NCI-H774 (cell line): ENCODE measurements at regions not wholly inside any gene's neighbourhood (a gene's known extent, or its start where the extent isn't known, plus 50 kb on each side); places are given as distances from the start of the nearest gene placed in this dataset.
"Not testable (repeated sequence)": the region's sequence is repeated elsewhere in the genome, so short reads cannot be mapped to it uniquely, and the experiment has no call there.

ENCODE experiments used
- DNase-seq: peaks from one replicate; lab custom pipeline; 2025; lab: John Stamatoyannopoulos, UW

DNA sequence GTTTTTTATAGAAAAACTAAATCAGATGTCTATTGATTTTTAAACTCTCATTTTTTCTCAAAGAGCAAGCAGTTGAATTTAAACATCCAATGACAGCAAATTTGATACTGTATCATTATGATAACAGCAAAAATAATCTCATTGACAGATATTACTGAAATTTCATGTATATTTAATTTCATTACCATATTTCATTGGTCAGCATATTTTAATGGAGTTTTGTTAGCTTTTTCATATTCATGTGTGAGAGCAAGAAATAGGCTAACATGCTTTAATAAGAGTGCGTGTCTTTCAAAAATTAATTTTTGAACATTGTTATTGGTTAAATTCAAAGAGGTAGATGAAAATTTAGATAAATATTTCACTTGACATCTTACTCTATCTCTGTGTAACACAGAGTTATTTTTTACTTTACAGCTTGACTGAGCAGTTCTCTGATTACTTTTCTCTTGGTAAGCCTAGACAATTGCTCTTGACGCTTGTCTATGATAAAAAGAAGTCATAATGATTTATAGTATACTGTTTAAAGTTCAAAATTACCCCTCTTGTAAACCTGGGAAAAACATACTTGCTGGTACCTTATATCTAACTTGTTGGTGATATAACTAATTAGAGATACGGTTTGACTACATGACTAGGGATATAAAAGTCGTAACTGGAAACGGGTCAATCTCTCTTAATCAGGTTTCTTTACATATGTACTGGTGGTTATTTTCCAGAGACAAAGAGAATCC is 732.3 kb upstream of the NCAM2 start:
- DNase-seq, result no peak

DNA sequence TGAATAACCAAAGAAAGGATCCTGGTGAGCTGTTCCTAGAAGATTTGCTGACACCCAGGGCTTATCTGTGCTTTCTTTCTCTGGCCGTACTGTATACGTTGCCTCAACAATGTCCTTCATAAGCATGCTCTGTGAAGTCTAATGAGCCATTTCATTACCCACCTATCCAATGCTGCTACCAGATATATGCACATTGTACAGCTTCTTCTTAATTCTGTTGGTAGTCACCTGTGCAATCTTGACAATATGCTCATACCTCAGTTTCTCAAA is 731.8 kb upstream of the NCAM2 start:
- DNase-seq, result no peak

DNA sequence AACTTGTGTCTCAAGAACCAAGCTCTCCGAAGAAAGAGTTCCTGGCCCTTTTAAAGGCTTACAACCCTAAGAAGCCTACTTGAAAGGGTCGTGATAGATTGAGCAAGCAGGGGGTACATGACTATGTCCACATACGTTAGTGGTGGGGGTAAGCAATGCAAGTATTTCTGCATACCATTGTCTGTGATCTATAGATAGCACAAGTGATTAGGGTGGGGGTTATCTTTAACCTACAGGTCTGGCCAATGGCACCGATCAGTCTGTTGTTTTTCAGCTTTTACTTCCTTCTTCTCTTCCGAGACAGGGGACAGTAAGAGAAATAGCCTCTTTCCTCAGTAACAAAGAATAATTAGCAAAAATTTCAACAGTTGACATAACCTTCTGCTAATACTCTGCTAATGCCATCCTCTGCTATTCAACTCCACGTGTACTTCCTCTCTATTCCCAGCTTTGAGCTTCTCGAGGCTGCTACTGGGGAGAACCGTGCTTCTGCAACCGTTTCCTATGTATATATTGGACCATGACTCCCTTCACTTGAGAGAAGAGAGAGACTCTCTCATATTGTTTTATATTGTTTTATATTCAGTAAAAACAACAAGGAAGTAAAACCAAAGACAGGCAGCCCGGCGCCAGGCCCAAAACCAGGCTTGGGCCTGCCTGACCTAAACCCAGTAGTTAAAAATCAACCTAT is 727.7 kb upstream of the NCAM2 start:
- DNase-seq, result no peak

DNA sequence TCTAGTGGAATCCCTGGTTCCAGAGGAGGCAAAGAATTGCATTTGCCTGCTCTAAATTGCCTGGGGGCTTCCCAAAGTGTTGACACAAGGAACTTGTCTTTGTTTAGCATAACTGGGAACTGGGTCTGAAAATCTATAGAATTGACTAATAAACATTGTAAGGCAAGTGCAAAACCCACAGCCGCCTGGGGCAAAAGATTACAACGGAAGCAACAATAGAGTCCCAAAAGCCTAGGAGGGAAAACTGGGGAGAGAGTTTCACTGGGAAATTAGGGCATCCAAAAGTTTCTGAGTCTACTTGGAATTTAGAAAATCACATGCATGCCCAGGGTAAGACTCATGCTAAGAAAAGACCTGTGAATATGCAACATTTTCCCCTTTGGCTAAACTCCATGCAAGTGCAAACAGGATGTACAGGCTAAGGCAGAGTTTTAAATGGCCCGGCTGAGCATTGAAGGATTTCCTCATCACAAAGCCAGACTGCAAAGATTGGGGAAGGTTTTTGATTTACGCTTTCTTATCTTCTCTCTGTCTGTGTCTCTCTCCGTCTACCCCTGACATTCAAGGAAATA is 725.3 kb upstream of the NCAM2 start:
- DNase-seq, result no peak

DNA sequence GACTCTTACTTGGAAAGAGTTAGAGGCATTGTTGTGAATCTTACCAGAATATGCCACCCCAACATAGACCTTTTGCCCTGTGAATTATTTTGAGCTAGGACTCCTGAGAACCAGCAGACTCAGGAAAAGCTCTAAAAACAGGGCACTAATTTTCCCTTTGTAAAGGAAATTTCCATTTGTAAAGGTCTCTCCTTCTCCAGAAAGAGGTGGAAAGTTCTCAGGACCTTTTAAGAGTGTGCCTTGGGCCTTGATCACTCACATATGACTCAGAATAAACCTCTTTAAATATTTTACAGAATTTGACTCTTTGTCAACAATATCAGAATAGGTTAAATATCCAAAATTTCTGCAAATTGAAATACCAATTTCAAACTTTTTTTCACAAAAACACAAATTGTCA is 721.8 kb upstream of the NCAM2 start:
- DNase-seq, result no peak

DNA sequence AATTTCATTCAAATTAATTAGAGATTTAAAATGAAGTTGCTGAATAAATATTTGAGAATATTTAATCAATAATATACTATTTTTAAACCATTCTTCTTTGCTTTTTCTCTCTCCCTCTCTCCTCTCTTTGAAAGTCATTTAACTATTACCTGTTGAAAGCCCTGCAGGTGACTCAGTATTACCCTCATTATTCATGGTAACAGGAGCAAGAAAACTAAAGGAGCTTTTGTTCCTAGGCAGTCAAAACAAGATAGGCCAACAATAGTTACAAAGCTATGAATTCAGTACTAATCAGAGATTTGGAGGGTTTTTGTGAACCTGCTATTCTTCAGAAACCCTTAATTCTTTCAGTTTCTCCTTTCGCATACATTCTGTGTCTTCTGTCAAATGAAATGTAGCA is 721.3 kb upstream of the NCAM2 start:
- no peak for DNase-seq

DNA sequence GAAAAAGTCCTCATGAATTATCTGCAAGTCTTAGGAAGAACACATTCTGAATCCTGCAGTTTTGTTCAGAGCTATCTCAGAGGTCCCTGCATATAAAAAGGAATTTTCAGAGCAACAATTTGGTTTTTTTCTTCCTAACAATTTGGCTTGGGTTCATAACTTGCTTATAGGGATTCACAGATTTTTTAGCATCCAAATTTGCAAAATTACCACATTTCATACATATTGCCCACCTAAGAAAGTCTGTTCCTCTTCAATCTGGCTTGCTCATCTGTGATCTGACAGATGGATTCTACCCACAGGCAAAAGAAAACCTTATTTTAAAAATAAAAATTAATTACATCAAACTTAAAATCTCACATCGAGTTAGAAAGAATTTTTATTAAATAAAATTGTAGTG is 714.4 kb upstream of the NCAM2 start:
- DNase-seq, result no peak

DNA sequence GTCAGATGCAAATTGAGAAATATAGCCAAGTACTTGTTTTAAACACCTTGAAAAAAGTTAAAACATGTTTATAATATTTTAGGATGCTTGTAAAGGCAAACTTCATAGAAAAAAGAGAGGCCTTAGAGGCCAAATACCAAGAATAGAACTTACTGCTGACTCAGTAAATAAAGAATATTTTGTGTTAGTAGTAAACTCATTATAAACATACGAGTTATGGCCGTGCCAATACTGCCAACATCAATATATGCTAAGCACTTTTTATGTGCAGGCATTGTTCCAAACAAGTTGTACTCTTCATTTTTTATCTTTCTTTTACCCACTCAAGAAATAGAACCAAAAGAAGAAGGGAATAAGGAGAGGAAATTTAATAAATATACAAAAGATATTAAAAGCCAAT is 705.9 kb upstream of the NCAM2 start:
- DNase-seq, result no peak

DNA sequence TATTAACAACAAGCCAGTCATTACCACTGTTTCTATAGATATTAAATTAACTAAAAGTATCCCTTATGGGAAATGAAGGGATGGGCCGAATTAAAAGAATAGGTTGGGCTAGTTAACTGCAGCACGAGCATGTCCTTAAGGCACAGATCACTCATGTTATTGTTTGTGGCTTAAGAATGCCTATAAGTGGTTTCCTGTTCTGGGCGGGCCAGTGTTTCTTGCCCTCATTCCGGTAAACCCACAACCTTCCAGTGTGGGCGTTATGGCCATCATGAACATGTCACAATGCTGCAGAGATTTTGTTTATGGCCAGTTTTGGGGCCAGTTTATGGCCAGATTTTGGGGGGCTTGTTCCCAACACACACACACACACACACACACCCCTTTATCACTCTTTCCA is 705.4 kb upstream of the NCAM2 start:
- not testable (repeated sequence) for DNase-seq

DNA sequence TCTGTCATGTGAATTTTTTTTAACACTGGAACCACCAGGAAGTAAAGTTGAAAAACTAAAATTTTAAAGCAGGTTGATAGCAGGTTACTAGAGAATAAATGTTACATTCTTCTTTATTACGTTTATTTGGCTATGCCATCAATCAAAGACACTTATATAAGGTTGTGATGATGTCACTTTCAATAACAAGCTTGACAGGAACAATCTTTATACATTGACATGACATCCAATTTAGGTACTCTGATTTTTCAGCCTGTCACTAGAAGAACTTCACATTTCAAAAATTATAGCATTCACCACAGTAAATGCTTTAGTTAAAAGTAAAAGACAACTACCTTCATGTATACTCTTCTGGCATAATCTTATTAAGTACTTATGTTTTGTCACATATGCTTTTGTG is 696.8 kb upstream of the NCAM2 start:
- DNase-seq, result no peak

DNA sequence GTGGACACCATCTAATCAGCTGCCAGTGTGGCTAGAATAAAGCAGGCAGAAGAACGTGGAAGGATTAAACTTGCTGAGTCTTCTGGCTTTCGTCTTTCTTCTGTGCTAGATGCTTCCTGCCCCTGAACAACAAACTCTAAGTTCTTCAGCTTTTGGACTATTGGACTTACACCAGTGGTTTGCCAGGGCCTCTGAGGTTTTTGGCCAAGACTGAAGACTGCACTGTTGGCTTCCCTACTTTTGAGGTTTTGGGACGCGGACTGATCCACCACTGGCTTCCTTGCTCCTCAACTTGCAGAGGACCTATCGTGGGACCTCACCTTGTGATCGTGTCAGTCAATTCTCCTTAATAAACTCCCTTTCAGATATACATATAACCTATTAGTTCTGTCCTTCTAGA is 696.1 kb upstream of the NCAM2 start:
- DNase-seq, result no peak

DNA sequence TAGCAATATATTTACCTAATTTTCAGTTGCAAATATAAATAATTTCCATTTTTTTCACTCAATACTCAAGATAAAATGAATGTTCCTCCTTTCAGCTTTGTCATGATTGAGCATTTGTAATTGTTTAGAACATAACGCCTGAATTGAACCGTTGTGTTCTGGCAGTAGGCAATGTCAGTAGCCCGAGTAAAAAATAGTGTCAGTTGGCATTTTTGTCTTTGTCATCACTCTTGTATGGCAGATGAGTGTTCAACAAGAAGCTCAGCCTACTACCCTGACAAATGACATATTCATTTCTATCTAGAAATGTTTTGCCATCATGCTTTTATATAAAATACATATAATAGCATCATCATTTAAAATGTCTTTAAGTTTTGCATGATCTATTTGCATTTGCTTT is 691.4 kb upstream of the NCAM2 start:
- no peak for DNase-seq

DNA sequence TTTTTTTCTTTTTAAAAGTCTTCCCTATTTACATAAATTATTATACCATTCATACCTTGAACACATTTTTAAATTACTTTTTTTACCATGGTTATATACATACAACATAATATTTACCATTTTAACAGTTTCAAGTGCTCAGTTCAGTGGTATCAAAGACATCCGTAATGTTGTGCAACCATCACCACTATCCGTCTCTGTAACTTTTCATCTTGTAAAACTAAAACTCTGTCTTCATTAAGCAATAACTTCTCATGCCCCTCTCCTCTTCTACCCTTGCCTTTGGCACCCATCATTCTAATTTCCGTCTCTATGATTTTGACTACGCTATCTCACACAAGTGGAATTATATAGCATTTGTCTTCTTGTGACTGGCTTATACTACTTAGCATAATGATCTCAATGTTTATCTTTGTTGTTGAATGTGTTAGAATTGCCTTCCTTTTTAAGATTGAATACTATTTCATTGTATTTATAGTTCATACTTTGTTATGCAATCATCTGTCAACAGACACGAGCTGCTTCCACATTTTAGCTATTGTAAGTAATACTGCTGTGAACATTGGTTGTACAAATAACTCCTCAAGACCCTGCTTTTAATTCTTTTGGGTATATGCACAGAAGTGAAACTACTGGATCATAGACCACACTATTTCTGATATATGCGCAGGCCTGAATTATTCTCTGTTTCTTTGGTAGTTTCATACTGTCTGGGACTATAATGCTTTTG is 689.5 kb upstream of the NCAM2 start:
- DNase-seq, result no peak

DNA sequence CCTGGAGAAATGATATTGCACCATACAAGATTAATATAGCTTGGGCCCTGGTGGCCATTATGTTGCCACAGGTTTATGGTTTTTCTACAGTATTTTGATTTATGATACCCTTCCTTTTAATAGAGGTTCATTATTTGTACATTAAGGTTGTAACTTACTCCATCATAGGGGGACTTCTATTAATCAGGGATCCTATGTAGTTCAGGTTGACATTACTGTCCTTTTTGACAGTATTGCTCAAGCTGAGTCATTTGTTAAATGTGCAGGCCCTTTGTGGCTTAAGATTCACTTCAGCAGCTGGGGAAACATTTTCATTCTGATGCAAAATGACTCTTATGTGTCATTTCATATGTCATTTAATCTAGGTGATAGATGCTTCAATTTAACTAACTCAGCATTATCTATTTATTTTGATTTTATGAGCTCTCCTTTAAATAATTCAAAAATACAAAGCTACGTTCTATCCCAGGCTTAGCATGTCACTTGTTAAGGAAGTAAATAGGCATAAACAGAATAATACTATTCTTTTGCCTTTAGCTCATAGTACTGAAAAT is 686.9 kb upstream of the NCAM2 start:
- no peak for DNase-seq

DNA sequence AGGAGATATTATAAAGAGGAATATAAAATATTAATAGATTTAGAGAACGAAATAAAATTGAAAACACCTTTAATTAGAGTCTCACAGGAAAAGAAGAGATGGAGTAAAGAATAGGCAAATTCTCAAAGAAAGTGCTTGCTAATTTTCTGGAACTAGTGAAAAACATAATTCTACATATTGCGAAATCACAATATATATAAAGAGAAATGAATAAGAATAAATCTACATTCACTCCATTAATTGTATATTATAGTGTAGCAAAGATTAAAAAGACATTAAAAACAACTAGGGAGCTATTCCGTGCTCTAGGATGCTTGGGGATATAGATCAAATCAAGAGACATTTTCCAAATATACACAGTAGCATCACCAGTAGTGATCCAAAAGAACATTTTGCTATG is 685.2 kb upstream of the NCAM2 start:
- DNase-seq, result no peak

DNA sequence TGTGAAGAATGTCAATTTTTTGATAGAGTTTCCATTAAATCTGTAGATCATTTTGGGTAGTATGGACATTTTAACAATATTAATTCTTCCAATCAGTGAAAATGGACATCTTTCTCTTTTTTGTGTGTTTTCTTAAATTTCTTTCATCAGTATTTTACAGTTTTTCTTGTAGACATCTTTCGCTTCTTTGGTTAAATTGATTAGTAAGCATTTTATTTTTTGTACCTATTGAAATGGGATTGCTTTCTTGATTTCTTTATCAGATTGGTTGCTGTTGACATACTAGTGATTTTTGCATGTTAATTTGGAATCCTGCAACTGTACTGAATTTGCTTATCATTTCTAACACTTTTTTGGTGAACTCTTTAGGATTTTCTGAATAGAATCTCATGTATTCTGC is 683.2 kb upstream of the NCAM2 start:
- DNase-seq, result no peak

DNA sequence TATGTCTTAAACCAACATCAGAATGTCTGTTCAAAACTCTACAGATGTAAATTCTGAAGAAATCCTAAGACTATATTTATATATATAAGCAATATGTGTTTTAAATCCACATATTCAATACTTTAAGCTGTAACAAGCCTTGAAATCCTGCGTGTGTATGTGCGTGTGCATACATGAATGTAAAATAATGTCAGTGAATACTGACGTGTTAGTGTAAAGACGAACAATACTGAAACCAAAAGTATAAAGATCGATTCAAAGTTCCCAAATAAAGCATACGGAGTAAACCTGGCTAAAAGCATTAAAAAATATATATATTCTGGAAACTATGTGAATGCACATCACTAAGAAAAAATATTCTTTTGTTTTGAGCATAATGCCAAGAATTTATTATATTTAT is 668.6 kb upstream of the NCAM2 start:
- peak; percentile 17 for DNase-seq

DNA sequence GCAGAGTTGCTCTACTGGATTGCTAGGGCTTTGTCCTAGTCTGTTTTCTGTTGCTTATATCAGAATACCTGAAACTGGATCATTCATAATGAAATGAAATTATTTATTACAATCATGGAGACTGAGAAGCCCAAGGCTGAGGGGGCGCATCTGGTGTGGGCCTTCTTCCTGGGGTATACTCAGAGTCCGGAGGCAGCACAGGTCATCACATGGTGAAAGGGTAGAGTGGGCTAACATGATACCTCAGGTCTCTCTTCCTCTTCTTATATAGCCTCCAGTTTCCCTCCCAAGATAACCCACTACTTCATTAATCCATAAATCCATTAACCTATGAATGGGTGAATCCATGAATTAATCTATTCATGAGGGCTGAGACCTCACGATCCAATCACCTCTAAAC is 667.6 kb upstream of the NCAM2 start:
- DNase-seq, result no peak

DNA sequence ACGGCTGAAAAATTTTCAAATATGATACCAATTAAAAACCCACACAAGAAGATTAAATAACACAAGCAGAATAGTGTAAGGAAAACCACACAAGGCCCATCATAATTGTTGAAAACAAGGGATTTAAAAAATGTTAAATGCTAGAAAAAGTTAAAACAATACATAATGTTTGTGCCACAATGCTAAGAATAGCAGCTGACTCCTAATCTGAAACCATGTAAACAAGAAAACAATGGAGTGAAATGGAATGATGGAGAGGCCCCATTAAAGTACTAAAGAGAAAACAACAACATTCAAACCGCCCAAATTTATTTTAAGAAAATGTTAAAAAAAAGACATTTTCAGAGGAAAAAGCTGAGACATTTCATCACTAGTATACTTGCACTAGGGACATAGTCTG is 663.6 kb upstream of the NCAM2 start:
- DNase-seq, result no peak

DNA sequence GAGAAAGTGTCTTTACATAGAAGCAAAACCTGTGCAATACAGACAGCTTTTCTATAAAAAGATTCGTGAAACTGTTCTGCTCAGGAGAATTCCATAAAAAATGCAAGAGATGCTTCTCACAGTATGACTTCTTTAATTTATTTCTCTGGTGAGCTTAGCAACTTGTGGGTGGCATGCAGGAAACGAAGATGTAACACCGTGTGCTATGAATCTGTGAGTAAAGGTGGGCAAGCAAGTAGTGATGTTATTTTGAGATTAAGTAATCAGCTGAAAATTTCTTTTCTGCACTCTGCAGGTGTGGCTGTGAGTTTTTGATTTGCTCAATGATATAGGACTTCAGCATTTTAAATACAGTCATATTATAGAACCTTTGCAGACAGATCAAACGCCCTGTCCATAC is 656.8 kb upstream of the NCAM2 start:
- no peak for DNase-seq

DNA sequence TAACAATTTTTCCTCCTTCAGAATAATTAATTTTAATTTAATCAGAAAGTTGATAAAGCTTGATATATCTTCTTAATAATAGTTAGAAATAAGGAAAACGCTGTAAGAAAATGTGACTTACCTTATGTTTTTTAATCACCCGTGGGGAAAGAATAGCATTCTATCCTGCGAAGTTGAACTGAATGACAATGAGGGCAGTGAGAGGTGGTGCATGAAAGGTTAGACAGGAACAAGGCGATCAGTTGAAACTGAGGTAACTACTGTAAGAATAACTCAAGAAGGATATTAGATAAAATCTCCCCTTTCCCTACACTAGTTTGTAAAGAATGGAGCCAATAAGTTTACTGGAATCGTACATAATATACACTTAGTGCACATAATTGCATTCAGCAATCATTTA is 655.0 kb upstream of the NCAM2 start:
- no peak for DNase-seq

DNA sequence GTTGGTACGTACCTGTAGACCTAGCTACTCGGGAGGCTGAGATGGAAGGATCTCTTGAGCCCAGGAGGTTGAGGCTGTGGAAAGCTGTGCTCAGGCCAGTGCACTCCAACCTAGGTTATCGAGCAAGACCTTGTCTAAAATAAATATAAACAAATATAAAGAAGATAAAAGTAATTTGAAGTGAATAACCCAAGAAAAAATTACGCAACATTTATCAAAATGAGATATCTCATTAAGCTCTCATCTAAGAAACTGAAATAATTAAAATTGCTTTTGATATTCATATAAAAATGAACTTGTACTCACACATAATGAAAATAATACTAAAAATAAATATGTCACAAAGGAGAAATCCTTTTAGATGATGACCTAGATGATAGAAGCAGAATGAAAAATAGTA is 647.1 kb upstream of the NCAM2 start:
- DNase-seq, result no peak

DNA sequence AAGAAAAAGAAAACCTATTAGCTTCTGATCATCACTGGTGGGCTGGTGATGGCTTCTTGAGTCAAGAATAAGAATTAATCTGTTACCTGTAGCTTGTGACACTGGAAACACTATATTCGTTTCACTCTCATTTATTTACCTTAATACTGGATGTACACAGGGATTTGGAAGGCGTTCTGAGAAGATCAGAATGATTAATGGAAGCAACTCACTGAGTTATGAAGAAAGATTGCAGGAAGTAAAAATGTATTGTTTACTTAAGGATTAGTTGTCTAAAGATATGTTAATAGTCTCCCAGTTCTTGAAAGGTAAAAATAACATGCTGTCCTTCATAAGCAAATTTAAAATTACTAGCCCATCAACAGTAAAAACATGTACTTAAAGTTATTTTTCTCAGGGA is 644.9 kb upstream of the NCAM2 start:
- DNase-seq, result no peak
